ENCODE measurements at regions not wholly inside any gene's neighbourhood (a gene's known extent, or its start where the extent isn't known, plus 50 kb on each side); places are given as distances from the start of the nearest gene placed in this dataset.
"Not testable (repeated sequence)": the region's sequence is repeated elsewhere in the genome, so short reads cannot be mapped to it uniquely, and the experiment has no call there.

- no peak for DNase-seq (ENCODE audit: low read depth)
These were observed 95.1 kb upstream of the SLC22A23 start for GRCh38 chr6:3551716-3552511.

GRCh38 chr6:3549314-3549940 lies 92.6 kb upstream of the SLC22A23 start:
- no peak for DNase-seq (ENCODE audit: low read depth)

GRCh38 chr6:3546121-3546520 lies 89.3 kb upstream of the SLC22A23 start:
- DNase-seq (ENCODE audit: low read depth), result no peak

GRCh38 chr6:3545156-3545555 lies 88.3 kb upstream of the SLC22A23 start:
- DNase-seq (ENCODE audit: low read depth), result no peak

DNA sequence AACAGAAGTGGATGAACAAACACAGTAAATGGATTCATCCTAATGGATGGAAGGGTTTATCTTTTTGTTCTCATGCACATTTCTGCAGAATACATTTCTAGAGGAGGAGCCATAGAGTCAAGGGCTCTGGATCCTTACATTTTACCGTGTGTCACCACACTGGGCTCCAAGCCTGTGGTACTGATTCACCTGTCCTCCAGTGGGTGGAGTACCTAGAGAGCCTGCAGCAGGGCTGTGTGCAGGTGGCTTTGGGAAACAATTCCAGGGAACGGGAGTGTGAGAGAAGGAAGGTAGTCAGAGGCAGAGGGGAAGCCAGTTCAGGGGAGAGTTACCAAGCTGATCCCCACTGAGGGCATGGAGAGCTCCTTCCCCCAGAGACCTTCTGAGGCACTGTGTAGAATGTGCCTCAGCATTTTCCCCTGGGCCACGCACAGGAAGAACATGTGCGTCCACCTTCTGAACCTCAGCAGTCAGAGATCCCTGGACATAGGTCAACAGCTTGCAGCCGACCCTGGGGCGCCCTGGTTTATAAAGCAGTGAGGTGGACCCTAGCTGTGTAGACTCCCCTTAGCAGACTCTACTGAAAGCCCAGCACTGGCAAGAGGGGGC lies 85.3 kb upstream of the SLC22A23 start:
- no peak for DNase-seq (ENCODE audit: low read depth)

DNA sequence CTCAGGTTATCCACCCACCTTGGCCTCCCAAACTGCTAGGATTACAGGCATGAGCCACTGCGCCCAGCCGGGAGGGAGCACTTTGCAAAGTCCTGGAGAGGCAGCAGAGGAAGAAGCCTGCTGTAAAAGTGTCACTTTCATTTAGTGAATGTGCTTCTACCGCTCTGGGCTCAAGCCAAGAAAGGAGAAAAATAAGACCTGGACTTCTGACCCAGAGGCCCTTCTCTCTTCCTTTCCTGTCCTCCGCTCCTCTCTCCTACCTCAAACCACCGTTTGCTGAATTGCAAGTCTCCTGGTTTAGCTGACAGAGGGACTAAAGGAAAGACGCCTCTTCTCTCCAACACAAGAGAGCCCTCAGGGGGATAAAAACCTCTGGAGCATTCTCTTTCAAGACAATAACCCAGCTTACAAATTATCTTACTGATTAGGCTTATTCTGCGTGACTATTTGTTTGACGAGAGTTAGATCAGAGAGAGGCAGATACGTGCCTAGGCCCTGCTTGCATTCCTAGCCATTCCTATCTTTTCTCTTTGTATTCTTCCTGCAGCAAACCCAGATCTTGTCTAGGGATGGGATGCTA lies 84.2 kb upstream of the SLC22A23 start:
- DNase-seq (ENCODE audit: low read depth), result no peak

- DNase-seq (ENCODE audit: low read depth), result no peak
These were observed 83.5 kb upstream of the SLC22A23 start for GRCh38 chr6:3540253-3540820.

- DNase-seq (ENCODE audit: low read depth), result no peak
These were observed 81.7 kb upstream of the SLC22A23 start for GRCh38 chr6:3538536-3538935.

- no peak for DNase-seq (ENCODE audit: low read depth)
These were observed 80.1 kb upstream of the SLC22A23 start for GRCh38 chr6:3536901-3537300.

- no peak for DNase-seq (ENCODE audit: low read depth)
These were observed 79.1 kb upstream of the SLC22A23 start for GRCh38 chr6:3535776-3536435.

- no peak for DNase-seq (ENCODE audit: low read depth)
These were observed 78.4 kb upstream of the SLC22A23 start for GRCh38 chr6:3535033-3535775.

GRCh38 chr6:3534599-3534998 lies 77.7 kb upstream of the SLC22A23 start:
- DNase-seq (ENCODE audit: low read depth), result peak; percentile 46

- DNase-seq (ENCODE audit: low read depth), result no peak
These were observed 77.1 kb upstream of the SLC22A23 start for GRCh38 chr6:3533981-3534380.

GRCh38 chr6:3532296-3532916 lies 75.6 kb upstream of the SLC22A23 start:
- no peak for DNase-seq (ENCODE audit: low read depth)

DNA sequence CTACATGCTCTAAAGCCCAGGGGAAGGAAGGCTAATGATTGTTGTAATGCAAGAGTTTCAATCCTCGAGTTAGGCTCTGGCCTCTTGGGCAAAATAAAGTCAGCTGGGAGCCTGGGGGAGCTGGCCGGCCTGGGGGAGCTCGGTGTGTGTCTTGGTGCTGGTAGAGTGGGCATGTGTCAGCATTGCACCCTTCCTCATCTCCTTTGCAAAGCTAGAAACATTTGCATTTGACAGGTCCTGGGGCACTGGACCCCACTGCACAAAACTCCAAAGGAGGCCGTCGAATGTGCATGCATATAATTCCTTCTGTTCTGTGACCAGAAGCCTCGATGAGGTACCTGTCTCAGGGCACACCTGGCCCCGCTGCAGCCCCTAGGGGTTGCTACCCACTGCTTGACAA lies 74.6 kb upstream of the SLC22A23 start:
- no peak for DNase-seq (ENCODE audit: low read depth)

DNA sequence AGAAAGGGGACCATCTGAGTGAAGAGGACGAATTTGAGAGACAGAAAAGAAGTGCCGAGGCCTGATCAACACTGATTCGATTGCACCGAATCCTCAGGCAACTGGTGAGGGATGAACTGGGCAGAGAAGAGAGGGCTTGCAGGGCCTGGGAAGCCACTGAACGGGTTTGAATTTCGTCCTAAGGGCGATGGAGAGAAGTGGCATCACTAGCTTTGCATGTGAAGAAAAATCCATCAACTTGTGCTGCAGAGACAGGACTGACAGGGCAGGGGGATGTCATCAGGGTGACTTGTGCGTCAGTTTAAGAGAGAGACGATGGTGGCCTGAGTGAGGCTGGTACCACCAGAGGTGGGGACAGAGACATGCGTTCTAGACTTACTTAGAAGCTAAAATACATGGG lies 73.7 kb upstream of the SLC22A23 start:
- no peak for DNase-seq (ENCODE audit: low read depth)

- no peak for DNase-seq (ENCODE audit: low read depth)
These were observed 72.9 kb upstream of the SLC22A23 start for GRCh38 chr6:3529721-3530120.

DNA sequence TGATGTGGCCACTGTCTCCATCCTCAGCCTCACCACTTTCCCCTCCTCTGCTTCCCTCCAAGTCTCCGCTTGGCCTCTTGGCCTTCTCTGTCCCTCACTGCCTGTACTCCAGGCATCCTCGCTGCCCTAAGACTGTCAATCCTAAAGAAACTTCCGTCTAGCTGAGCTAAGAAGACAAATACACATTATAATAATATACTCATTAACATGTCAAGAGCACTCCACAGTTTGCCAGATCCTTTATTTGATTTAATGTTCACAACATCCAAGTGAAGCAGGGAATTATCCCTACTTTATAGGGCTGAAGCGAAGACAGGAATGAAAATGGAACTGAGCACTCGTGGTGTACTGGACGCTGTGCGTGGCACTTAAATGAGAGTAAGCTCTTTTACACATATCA lies 72.4 kb upstream of the SLC22A23 start:
- DNase-seq (ENCODE audit: low read depth), result no peak

DNA sequence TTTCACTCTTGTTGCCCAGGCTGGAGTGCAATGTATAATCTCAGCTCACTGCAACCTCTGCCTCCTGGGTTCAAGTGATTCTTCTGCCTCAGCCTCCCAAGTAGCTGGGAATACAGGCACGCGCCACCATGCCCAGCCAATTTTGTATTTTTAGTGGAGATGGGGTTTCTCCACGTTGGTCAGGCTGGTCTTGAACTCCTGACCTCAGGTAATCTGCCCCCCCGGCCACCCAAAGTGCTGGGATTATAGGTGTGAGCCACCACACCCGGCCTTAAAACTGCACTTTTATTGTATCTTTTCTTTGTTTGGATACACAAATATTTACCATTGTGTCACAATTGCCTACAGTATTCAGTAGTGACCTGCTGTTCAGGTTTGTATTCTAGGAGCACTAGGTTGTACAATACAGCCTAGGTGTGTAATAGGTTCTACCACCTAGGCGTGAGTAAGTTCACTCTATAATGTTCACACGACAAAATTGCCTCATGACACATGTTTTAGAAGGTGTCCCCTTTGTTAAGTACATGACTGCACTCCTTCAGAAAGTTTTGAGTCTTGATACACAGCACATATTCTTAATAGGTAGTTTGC lies 71.3 kb upstream of the SLC22A23 start:
- DNase-seq (ENCODE audit: low read depth), result not testable (repeated sequence)

- peak; percentile 26 for DNase-seq (ENCODE audit: low read depth)
These were observed 70.8 kb upstream of the SLC22A23 start for GRCh38 chr6:3527651-3527977.
